SK-N-SH (cell line): ENCODE measurements at regions not wholly inside any gene's neighbourhood (a gene's known extent, or its start where the extent isn't known, plus 50 kb on each side); places are given as distances from the start of the nearest gene placed in this dataset.

Experiments
- CHD2 ChIP-seq: fragments of 150-350 bp; IDR thresholded peaks from 2 replicates; pipeline ENCODE4 v1.6.1; 2018; ENCODE audit warnings: low read length; ENCODE audit not compliant: partially characterized antibody
- CTCF ChIP-seq: fragments of 200-600 bp; sonication (generic); IDR thresholded peaks from 2 replicates; pipeline ENCODE4 v1.6.1; 2017; ENCODE audit warnings: antibody characterized with exemption, mild to moderate bottlenecking, moderate library complexity
- EP300 ChIP-seq, 2 experiments: IDR thresholded peaks; 2 replicates each; pipeline versions ENCODE4 v1.4.0 to v1.6.1; 2012; ENCODE audit warnings: borderline replicate concordance in 1 of 2, low read depth in 1 of 2, low read length in 1 of 2
- FOSL2 ChIP-seq: IDR thresholded peaks from 2 replicates; pipeline ENCODE4 v1.4.0; 2012; ENCODE audit warnings: low read depth, mild to moderate bottlenecking, moderate library complexity, borderline replicate concordance
- POLR2AphosphoS5 ChIP-seq: IDR thresholded peaks from 2 replicates; pipeline ENCODE4 v1.6.1; 2012; ENCODE audit warnings: low read depth, low read length
- RCOR1 ChIP-seq: fragments of 150-350 bp; IDR thresholded peaks from 2 replicates; pipeline ENCODE4 v1.6.1; 2017; ENCODE audit warnings: antibody characterized with exemption, low read length
- TCF12 ChIP-seq: IDR thresholded peaks from 2 replicates; pipeline ENCODE4 v1.4.0; 2012
- TEAD4 ChIP-seq: IDR thresholded peaks from 2 replicates; pipeline ENCODE4 v1.4.0; 2012; ENCODE audit warnings: mild to moderate bottlenecking, borderline replicate concordance; ENCODE audit not compliant: insufficient read depth
- USF2 ChIP-seq: fragments of 150-350 bp; IDR thresholded peaks from 2 replicates; pipeline ENCODE4 v1.6.1; 2017; ENCODE audit warnings: antibody characterized with exemption, low read length, low read depth, borderline replicate concordance

GRCh38 chr11:113531575-113532451, 56.6 kb upstream of the DRD2 start:
- TF ChIP-seq CTCF (no peak), FOSL2 (no peak), TEAD4 (no peak), POLR2AphosphoS5 (no peak), USF2 (no peak), TCF12 (no peak), RCOR1 (no peak), CHD2 (no peak), EP300 (IDR thresholded peaks at IDR 0.05; ENCODE audit: borderline replicate concordance in 1 of 2, low read depth in 1 of 2, low read length in 1 of 2) (no peak)
